Left ventricle myocardium inferior (tissue), 1 donor: ENCODE measurements at regions not wholly inside any gene's neighbourhood (a gene's known extent, or its start where the extent isn't known, plus 50 kb on each side); places are given as distances from the start of the nearest gene placed in this dataset.
"Not testable (repeated sequence)": the region's sequence is repeated elsewhere in the genome, so short reads cannot be mapped to it uniquely, and the experiment has no call there.

Source experiments
- DNase-seq: peaks from one replicate; pipeline ENCODE4 v3.0.0-alpha.2; 2020
- H3K27ac ChIP-seq: fragments of 200-600 bp; replicated peaks from 2 replicates; pipeline ENCODE4 v1.8.0; 2021
- H3K27me3 ChIP-seq: fragments of 200-600 bp; 2 replicates; pipeline ENCODE4 v1.8.0; 2021; ENCODE audit warnings: low read depth
- H3K36me3 ChIP-seq: fragments of 200-600 bp; 2 replicates; pipeline ENCODE4 v1.8.0; 2021
- H3K4me1 ChIP-seq: fragments of 200-600 bp; 2 replicates; pipeline ENCODE4 v1.8.0; 2021
- H3K4me3 ChIP-seq: fragments of 200-600 bp; 2 replicates; pipeline ENCODE4 v1.8.0; 2021; ENCODE audit warnings: mild to moderate bottlenecking, moderate library complexity
- H3K9me3 ChIP-seq: fragments of 200-600 bp; replicated peaks from 2 replicates; pipeline ENCODE4 v1.8.0; 2021
- intact Hi-C: fragments of 100-400 bp; cut with micrococcal nuclease; formaldehyde crosslinking; loops from one replicate; pipeline ENCODE4 v1.11.0; 2022
- TF ChIP-seq, protein P1 (sequence below): fragments of 200-600 bp; IDR thresholded peaks from 2 replicates; pipeline ENCODE4 v1.8.0; 2021; ENCODE audit warnings: antibody characterized with exemption, mild to moderate bottlenecking, borderline replicate concordance
- donor health status: DM: no; HTN: yes; CAD: no; lungs with severe emphysema.

DNA sequence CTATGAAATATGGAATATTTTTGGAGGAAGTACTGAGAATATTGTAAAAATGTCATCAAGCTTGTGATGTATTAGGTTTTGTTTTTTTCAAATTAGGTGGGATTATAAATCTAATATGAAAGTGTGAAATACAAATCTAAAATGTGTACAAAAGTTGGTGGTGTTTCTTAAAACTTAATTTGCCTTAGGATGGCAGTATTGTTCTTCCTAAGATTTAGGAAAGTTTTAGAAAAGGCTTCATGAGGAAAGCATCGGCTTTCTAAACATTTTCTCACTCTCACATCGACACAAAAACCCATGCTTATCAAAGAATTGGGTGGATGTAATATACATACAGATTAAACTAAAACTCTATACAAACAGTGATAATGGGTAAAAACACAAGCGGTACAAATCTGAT lies 972.0 kb upstream of the PCDH20 start:
- Histone ChIP-seq H3K36me3 (no peaks in the 10 kb centered on the region), H3K27ac (no peak overlapping the region), H3K27me3 (no peaks in the 10 kb centered on the region), H3K4me1 (no peaks in the 10 kb centered on the region), H3K9me3 (no peaks in the 10 kb centered on the region), H3K4me3 (no peak overlapping the region)
- no peak for DNase-seq
- intact Hi-C loops, result no loop called here
- TF ChIP-seq, protein P1, sequence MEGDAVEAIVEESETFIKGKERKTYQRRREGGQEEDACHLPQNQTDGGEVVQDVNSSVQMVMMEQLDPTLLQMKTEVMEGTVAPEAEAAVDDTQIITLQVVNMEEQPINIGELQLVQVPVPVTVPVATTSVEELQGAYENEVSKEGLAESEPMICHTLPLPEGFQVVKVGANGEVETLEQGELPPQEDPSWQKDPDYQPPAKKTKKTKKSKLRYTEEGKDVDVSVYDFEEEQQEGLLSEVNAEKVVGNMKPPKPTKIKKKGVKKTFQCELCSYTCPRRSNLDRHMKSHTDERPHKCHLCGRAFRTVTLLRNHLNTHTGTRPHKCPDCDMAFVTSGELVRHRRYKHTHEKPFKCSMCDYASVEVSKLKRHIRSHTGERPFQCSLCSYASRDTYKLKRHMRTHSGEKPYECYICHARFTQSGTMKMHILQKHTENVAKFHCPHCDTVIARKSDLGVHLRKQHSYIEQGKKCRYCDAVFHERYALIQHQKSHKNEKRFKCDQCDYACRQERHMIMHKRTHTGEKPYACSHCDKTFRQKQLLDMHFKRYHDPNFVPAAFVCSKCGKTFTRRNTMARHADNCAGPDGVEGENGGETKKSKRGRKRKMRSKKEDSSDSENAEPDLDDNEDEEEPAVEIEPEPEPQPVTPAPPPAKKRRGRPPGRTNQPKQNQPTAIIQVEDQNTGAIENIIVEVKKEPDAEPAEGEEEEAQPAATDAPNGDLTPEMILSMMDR, result no peak

GRCh38 chr13:62379241-62379640 lies 963.6 kb upstream of the PCDH20 start:
- H3K4me1 ChIP-seq, H3K9me3 ChIP-seq, H3K36me3 ChIP-seq, intact Hi-C loops, H3K27ac ChIP-seq, H3K27me3 ChIP-seq, H3K4me3 ChIP-seq, DNase-seq: not testable (repeated sequence)

DNA sequence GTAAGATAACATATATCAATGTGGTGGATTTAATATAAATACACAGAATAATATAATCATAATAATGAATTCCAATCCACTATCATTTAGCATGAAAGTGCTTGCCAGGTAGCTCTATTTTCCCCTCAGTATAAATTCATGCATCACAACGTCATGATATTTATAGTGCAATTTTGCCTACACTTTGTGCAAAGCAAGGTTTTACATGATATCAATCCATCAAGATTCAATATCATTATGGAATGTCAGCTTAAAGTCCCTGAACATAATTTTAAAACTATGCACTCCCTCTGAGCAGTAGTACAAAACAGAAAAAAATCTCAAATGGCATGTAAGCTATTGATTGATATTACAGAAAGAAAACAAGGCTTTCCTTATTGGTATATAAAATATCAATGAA lies 962.2 kb upstream of the PCDH20 start:
- H3K9me3 ChIP-seq, result no peaks in the 10 kb centered on the region
- no peak overlapping the region for H3K27ac ChIP-seq
- H3K27me3 ChIP-seq, result no peaks in the 10 kb centered on the region
- no peaks in the 10 kb centered on the region for H3K36me3 ChIP-seq
- no peaks in the 10 kb centered on the region for H3K4me1 ChIP-seq
- intact Hi-C loops, result no loop called here
- TF ChIP-seq, protein P1, result no peak
- no peak overlapping the region for H3K4me3 ChIP-seq
- no peak for DNase-seq

- intact Hi-C loops, result no loop called here
- Histone ChIP-seq H3K27ac (no peak overlapping the region), H3K4me1 (no peaks in the 10 kb centered on the region), H3K36me3 (no peaks in the 10 kb centered on the region), H3K27me3 (no peaks in the 10 kb centered on the region), H3K9me3 (no peaks in the 10 kb centered on the region), H3K4me3 (no peak overlapping the region)
- TF ChIP-seq, protein P1, result no peak
- no peak for DNase-seq
Observed at GRCh38 chr13:62375653-62376052, 960.0 kb upstream of the PCDH20 start.

GRCh38 chr13:62371737-62372136 lies 956.1 kb upstream of the PCDH20 start:
- intact Hi-C loops, result no loop called here
- TF ChIP-seq, protein P1, result no peak
- Histone ChIP-seq H3K27me3 (no peaks in the 10 kb centered on the region), H3K4me3 (no peak overlapping the region), H3K4me1 (no peaks in the 10 kb centered on the region), H3K9me3 (no peaks in the 10 kb centered on the region), H3K36me3 (no peaks in the 10 kb centered on the region), H3K27ac (no peak overlapping the region)
- no peak for DNase-seq

DNA sequence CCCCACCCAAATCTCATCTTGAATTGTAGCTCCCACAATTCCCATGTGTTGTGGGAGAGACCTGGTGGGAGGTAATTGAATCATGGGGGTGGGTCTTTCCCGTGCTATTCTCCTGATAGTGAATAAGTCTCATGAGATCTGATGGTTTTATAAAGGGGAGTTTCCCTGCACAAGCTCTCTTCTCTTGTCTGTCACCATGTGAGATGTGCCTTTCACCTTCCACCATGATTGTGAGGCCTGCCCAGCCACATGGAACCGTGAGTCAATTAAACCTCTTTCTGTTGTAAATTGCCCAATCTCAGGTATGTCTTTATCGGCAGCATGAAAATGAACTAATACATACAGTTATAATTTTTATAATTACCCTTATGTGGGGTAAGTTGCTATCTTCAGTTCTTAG lies 952.3 kb upstream of the PCDH20 start:
- H3K4me3 ChIP-seq, DNase-seq, intact Hi-C loops, H3K36me3 ChIP-seq, H3K9me3 ChIP-seq, H3K27ac ChIP-seq, H3K27me3 ChIP-seq, H3K4me1 ChIP-seq: not testable (repeated sequence)

- H3K27me3 ChIP-seq, result no peaks in the 10 kb centered on the region
- H3K36me3 ChIP-seq, result no peaks in the 10 kb centered on the region
- TF ChIP-seq, protein P1, result no peak
- H3K9me3 ChIP-seq, result peaks cover 5% of the 10 kb centered on the region
- intact Hi-C loops, result no loop called here
- H3K4me1 ChIP-seq, result no peaks in the 10 kb centered on the region
- no peak overlapping the region for H3K4me3 ChIP-seq
- no peak overlapping the region for H3K27ac ChIP-seq
- no peak for DNase-seq
Observed at GRCh38 chr13:62360609-62361008, 945.0 kb upstream of the PCDH20 start.
